ENCODE measurements at regions not wholly inside any gene's neighbourhood (a gene's known extent, or its start where the extent isn't known, plus 50 kb on each side); places are given as distances from the start of the nearest gene placed in this dataset.
"Not testable (repeated sequence)": the region's sequence is repeated elsewhere in the genome, so short reads cannot be mapped to it uniquely, and the experiment has no call there.

- DNase-seq: no peak
Measured at GRCh38 chr10:117751259-117751658, 208.7 kb downstream of the EMX2 start.

- no peak for DNase-seq
Measured at GRCh38 chr10:117752103-117752502, 209.6 kb downstream of the EMX2 start.

DNA sequence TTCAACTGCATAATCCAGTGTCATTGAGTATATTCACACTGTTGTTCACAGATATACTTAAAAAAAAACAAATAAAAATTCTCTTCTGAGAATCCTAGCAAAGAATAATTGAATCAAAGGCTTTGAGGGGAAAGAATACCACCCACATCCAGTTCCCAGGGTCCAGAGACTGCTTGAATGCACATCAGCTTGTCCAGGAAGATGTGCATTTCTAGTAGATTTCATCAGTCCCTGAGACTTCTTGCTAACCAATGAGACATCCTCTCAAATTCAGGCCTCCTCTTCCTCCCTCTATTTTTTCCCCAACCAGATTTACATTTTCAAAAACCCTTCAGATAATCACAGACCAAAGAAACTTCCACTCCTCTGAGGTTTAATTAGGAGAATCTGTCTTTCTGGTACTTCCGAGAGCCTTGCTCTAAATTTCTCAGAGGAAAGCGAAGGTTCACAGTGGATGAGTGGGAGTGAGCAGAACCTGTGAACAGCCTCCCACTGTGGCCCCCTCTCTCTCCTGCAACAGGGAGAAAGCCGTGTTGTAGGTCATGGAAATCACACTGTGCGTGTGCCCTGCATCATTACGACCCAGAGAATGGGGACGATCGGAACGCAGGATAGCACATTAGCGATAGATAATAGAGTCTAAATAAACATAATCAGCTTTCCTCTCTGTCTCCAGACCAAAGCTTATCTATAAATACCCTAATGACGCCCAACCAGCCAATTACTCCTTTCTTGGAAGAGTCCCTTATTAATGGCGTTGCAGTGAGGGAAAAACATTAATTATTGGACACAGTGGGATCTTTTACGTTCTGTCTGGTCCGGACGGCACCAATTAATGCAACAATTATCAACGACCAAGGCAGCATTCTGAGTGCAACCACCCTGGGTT, 212.5 kb downstream of the EMX2 start:
- DNase-seq: no peak

GRCh38 chr10:117755659-117756014, 213.1 kb downstream of the EMX2 start:
- no peak for DNase-seq

GRCh38 chr10:117757086-117757720, 214.7 kb downstream of the EMX2 start:
- no peak for DNase-seq

DNA sequence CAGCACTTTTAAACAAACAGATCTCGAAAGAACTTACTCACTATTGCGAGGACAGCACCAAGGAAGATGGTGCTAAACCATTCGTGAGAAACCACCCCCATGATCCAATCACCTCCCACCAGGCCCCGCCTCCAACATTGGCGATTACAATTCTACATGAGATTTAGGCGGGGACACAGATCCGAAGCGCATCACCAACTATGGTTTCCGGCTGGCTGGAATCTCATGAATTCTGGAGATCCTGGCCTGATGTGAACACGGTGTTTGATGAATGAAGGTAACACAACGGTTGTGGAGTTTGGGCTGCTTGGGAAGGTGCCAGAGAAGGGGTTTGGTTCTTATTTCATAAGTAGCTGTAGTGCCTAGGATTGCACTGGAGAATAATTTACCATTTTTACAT, 216.7 kb downstream of the EMX2 start:
- no peak for DNase-seq

GRCh38 chr10:117761695-117762094, 219.1 kb downstream of the EMX2 start:
- DNase-seq: no peak

DNA sequence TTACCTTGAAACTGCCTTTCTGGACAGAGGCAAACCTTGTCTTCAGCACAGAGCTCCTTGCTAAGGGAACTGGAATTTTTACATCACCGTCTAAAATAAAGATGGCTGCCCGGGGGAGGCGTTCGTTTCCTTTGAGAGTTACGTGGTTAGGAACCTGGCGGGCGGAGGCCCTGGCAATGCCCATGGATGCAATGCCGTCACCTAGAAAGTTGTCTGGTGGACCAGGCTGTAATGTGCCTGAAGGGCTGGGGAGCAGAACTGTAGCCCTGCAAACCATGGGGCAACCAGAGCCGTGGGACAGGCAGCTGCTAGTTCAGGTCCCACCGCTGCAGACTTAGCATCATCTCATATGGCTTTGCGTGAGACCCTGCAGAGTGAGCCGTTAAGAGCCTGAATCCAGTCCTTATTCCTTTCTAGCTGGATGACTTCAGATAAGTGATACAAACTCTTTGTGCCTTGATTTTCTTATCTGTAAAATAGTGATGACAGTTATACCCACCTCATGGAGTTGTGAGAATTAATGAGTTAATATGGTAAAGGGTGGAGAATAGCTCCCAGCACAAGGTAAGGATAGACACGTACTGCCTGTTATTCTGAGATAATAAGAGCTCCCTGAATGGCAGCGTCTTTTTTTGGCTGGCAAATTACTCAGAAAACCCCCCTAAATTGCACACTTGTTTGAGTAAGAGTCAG, 219.7 kb downstream of the EMX2 start:
- no peak for DNase-seq

- DNase-seq: no peak
Measured at GRCh38 chr10:117762819-117763172, 220.2 kb downstream of the EMX2 start.

GRCh38 chr10:117763528-117763927, 221.0 kb downstream of the EMX2 start:
- no peak for DNase-seq

GRCh38 chr10:117768333-117769042, 225.9 kb downstream of the EMX2 start:
- DNase-seq: no peak

- DNase-seq: no peak
Measured at GRCh38 chr10:117775526-117775925, 233.0 kb downstream of the EMX2 start.

DNA sequence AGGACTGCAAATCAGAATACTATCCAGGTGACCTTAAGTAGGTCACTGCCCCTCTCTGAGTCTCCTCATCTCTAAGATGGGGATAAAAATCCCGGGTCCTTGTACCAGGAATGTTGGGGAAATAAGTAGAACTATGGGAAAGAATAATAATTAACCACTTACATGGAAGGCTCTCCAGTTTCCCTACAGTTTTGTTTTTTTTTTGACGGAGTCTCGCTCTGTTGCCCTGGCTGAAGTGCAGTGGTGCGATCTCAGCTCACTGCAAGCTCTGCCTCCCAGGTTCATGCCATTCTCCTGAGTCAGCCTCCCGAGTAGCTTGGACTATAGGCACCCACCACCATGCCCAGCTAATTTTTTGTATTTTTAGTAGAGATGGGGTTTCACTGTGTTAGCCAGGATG, 234.7 kb downstream of the EMX2 start:
- DNase-seq: not testable (repeated sequence)

- DNase-seq: no peak
Measured at GRCh38 chr10:117778241-117778640, 235.7 kb downstream of the EMX2 start.

GRCh38 chr10:117780411-117780810, 237.9 kb downstream of the EMX2 start:
- DNase-seq: no peak

DNA sequence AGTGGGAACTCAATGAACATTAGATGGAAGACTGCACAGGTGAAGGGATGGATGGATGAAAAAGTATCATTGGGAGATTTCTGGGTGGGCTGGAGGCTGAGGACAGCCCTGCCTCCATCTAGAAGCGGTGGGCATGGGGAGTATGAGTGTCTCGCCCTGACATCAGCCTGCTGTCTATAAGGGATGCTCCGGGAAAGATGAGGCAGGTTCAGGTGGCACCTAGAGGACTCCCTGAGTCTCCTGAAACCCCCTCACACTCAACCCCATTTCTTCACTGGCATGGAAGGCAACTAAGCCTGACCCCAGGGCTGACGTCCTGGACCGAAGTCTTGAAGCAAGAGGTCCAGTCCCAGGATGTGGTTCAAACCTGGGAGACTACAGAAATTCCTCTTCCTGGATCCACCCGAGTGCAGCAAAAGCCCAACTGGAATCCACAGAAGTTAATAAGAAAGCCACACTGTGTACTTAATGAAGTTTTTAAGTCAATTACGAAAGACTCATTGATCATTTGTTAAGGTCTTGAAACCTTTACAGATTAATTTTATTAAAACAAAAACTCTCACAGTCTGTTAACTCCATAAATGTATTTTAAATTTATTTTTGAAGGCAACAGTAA, 238.8 kb downstream of the EMX2 start:
- DNase-seq: no peak

DNA sequence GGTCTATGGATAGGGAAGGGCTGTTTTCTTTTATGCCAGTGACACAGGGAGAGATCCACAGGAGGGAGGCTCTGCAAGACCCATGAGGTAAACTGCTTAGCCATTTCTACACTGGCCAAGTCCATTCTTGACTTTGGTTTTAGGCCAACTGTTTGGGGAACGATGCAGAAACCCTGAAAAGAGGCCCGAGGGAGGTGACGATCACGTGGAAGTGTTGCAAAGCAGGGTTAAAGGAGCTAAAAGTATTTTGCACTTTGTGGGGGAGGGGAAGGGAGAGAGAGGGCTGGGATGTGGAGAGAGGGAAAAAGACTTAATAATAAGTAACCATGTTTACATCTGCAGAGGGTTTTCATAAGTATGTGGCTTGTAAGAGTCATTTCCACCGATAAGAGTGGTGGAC, 239.7 kb downstream of the EMX2 start:
- no peak for DNase-seq

GRCh38 chr10:117783698-117784395, 241.3 kb downstream of the EMX2 start:
- no peak for DNase-seq

- DNase-seq: no peak
Measured at GRCh38 chr10:117784776-117785175, 242.2 kb downstream of the EMX2 start.

GRCh38 chr10:117788911-117789310, 246.4 kb downstream of the EMX2 start:
- DNase-seq: no peak

- DNase-seq: no peak
Measured at GRCh38 chr10:117790179-117790578, 247.6 kb downstream of the EMX2 start.

DNA sequence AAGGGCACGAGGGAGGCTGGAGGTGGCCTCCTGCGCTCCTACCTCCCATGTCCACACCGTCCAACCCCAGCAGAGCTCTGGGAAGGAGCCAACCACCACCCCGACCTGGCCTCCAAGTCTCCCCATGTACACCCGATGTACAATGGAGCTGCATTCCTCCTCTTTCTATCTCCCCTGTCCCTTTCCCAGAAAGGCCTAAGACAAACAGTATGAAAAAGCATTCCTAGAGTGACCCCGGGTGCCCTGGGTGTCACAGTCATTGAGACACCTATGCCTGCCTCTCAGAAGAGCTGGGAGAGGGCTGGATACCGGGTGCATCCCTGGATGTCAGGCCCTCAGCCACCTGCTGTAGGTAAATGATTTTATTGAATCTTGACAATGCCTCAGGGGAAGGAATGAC, 248.1 kb downstream of the EMX2 start:
- DNase-seq: no peak

Data from AML-193 (cell line).